A204.1 (cell line): ENCODE measurements at regions not wholly inside any gene's neighbourhood (a gene's known extent, or its start where the extent isn't known, plus 50 kb on each side); places are given as distances from the start of the nearest gene placed in this dataset.

Experiments
- FAIRE-seq: peaks from 2 replicates; lab custom pipeline; 2012; peaks lifted over from hg19 to GRCh38; lab: Jason Lieb, UNC

GRCh38 chr2:126748188-126748760 is 92.3 kb downstream of the GYPC start:
- no peak for FAIRE-seq

DNA sequence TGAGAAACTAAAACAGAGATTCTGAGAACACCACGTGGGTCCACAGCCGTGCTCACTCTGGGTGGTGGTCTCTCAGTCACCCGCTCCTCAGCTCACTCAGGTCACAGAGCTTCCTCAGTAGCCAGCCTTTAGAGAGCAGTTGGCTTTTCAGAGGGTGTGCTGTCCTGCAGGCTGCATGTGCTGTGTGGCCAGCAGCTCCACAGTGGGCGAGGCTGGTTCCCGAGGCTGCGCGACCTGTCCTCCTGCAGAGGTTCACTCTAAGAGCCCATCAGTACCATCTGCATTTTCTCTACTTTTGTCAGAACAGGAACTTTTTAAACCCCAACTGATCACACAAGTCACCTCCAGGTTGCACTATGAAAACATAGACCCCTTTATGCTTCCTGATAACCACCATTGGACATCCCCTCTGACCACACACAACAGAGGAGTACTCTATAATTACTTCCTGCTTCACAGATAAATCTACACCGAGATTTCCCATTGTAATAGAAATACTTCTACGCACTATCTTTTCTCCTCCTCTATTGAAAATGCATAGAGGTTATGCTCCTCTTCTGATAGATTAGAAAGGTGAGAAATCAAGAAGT is 93.1 kb downstream of the GYPC start:
- FAIRE-seq: no peak

- no peak for FAIRE-seq
Observed at GRCh38 chr2:126749537-126749936, 93.6 kb downstream of the GYPC start.

- no peak for FAIRE-seq
Observed at GRCh38 chr2:126750506-126750905, 94.5 kb downstream of the GYPC start.

GRCh38 chr2:126751477-126751876 is 95.5 kb downstream of the GYPC start:
- FAIRE-seq: no peak

- FAIRE-seq: no peak
Observed at GRCh38 chr2:126752876-126753275, 96.9 kb downstream of the GYPC start.

DNA sequence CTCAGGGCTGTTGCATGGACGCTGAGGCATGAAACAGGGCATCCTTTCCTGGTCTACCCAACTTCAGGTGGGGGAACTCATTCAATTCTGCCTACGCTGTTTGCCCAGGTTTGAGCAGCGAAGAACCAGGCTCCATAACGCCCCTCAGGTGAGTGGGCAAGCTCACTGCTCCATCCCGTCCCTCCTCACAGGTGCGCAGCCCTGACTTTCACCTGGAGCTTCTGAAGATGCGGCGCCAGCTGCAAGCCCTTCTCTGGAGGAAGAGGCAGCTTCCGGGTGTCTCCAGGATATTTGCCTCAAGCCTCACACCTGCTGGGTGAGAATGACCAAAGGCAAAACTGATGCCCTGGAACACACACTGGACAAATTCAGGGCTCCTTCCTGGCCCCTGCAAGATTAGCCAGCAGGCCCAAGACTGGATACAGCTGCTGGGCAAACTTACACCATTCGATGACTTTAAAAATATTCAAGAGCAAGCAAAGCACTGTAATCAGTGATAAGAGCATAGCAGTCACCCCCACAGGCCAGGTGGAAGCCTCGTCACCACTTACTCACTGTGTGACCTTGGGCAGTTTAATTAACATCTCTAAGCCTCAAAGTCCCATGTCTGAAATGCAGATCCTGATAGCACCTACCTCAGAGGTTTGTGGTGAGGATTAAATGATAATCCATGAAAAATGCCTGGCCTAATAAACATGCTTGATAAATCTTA is 97.7 kb downstream of the GYPC start:
- no peak for FAIRE-seq

DNA sequence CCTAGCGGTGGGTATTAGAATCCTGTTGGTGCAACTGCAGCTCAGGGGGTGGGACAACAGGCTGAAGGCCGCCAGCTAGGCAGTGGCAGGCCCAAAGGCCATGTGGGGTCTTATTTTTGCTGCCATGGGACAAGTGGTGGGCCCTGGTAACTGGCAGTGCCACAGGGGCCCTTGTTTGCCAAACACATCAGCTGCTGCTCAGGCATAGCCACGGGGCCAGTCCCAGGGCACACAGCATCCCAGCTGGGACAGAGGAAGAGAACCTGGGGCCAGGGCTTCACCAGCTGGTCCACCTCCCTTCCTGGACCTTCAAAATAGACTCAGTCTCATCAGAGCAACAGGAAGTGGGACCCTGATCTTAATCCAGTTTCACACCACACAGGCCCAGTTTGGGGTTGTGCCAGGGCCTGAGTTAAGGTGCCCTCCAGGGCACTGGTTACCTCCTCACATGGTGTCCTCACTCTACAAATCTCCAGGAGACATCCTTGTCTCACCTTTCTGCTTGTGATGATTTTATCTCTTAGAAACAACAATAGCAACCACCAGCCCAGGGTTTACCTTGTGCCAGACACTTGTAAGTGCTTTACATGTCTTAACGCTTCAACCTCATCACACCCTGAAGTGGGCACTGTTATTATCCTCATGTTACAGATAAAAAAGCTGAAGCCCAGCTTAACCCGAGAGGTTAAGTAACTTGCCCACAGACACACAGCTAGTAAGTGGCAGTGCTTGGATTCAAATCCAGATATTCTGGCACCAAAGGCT is 98.5 kb downstream of the GYPC start:
- FAIRE-seq: no peak

GRCh38 chr2:126756125-126756524 is 100.2 kb downstream of the GYPC start:
- no peak for FAIRE-seq

- FAIRE-seq: no peak
Observed at GRCh38 chr2:126761256-126761980, 105.5 kb downstream of the GYPC start.

DNA sequence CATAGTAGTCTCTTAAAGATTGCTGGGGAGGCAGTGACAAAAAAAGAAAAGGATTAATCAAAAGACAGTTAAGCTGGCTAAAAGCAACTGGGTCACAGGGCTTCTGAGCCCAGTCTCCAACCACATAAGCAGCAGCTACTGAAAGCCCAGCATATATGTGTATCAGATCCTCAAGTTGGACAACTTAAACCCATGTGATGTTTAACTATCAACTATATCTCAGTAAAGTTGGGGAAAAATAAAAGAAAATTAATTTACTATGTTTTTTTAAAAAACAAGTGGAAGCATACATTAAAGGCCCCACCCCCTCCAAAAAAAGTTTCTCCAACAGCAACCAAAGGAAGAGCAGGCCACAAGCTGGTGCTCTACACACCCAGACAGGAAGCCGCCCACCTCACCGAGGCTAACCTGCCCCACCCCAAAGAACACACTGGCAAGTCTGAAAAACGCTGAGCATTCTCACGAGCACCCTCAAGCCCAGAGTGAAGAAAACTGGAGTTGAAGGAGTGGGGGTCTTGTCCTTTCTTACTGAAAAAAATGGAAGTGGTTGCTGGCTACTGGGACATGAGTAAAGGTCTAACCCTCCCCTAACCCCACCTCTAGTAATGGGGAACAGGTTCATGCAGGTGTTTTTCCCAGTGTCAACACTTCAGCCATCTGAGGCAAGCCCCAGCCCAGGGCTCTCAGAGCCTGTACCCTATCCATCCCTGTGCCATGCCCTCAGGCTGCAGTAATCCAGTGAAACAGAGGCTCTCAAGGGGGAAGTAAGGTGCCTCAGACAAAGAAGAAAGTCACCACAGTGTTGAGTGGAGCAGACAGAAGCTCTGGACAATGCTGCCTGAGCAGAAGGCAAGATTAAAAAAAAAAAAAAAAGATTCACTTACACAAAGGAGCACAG is 106.3 kb downstream of the GYPC start:
- no peak for FAIRE-seq

GRCh38 chr2:126764686-126765265 is 108.8 kb downstream of the GYPC start:
- FAIRE-seq: no peak

DNA sequence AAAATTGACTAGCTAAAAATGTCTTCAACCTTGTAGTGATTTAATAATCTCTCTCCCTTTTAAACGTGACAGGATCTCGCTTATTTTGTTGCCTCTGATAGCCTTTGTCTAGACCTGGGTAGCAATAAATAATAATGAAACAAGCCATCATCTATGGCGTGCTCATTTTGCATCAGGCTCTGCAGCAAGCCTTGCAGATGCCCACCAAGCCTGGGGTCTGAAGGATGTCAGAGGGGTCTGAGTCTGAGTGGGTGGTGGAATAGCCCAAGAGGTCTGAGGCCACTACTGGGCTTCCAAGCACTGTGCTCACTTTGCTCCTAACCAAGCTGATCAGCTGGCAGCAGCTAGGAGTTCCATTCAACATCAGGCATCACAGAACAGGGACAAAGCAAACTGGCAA is 109.4 kb downstream of the GYPC start:
- no peak for FAIRE-seq

- no peak for FAIRE-seq
Observed at GRCh38 chr2:126766295-126766968, 110.5 kb downstream of the GYPC start.

- FAIRE-seq: no peak
Observed at GRCh38 chr2:126766969-126767296, 111.0 kb downstream of the GYPC start.

DNA sequence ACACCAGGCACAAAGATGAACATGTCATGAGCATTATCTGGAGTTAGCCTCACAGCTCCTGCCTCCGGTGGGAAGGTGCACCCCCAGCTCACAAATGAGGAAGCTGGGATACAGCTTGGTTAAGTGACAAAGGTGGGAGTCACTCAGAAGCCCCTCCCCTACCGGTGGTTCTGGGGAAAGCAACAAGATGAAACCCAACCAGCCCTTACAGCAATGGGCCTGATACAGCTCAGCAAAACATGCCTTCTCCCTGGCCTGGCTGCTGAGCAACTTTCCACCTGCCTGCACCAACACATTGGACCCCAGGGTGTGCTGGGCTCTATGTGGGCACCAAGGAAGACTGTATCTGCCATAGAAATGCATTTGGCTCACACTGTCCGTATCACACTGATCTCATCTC is 113.2 kb downstream of the GYPC start:
- no peak for FAIRE-seq

DNA sequence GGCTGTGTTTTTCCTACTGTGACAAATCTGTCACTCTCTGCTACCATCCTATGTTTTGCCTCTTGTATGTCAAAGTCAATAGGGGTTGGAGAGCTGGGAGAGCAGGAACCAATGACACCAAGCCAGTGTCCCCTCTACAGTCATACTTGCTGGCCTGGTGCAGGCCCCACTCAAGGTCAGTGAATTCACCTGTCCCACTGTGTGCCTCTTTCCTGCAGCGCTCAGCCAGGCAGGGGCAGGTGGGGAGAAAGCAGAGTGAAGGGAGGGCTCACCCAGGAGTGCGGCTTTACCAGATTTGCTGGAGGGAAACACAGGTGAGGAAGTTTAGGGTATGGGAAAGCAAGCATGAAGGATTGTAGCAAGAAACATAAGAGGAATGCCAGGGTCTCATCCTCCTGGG is 114.5 kb downstream of the GYPC start:
- no peak for FAIRE-seq

DNA sequence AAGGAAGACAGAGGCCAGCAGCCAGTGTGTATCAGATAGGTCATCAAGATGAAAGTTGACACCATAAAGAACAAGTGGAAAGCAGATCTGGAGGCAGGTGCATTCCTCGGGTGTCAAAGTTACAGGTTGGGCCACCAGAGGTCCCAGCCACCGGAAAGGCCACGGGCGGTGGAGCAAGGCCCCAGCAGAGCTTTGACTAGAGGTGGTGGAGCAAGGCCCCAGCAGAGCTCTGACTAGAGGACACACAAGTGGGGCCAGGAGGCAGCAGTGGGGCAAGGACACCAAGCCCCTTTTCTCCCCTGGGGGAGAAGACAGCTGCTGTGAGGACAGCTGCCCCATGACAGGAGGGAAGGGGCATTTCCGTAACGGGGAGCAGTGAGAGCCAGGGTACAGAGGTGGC is 115.1 kb downstream of the GYPC start:
- FAIRE-seq: no peak

GRCh38 chr2:126771501-126772195 is 115.7 kb downstream of the GYPC start:
- FAIRE-seq: no peak

- no peak for FAIRE-seq
Observed at GRCh38 chr2:126774290-126774689, 118.3 kb downstream of the GYPC start.
